GM13976 (cell line): ENCODE measurements at regions not wholly inside any gene's neighbourhood (a gene's known extent, or its start where the extent isn't known, plus 50 kb on each side); places are given as distances from the start of the nearest gene placed in this dataset.

Source experiments
- DNase-seq: peaks from one replicate; pipeline ENCODE4 v3.0.0; 2012; ENCODE audit warnings: low spot score
- in situ Hi-C: fragments of 300-500 bp; cut with MboI; formaldehyde crosslinking; loops from one replicate; pipeline ENCODE4 v1.12.0; 2022; ENCODE audit warnings: low sequenced_read_pairs, mixed read lengths, inconsistent platforms; ENCODE audit not compliant: unreplicated experiment
- TF ChIP-seq, protein P1 (sequence below): IDR thresholded peaks from 2 replicates; pipeline ENCODE4 v1.5.1; 2012; ENCODE audit warnings: borderline replicate concordance, mild to moderate bottlenecking; ENCODE audit not compliant: insufficient read depth; ENCODE audit errors: extremely low read depth, missing control alignments, control extremely low read depth

DNA sequence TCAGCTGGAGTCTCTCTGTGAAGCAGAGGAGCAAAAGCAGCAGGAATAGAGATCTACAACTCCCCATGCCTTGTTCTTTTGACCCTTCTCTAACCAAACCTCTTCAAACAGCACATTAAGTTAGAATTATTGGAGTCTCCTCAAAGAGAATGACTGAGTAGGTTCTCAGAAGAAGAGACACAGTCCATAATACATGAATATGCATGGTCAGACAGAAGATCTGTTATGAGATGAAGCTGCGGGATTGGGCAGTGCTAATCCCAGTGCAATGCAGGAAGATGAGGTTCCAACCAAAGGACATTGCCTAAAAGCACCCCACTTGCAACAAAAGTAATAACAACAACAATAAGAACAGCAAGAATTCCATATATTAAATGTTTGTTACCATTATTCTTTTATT, 887.9 kb upstream of the TENM4 start:
- TF ChIP-seq, protein P1, sequence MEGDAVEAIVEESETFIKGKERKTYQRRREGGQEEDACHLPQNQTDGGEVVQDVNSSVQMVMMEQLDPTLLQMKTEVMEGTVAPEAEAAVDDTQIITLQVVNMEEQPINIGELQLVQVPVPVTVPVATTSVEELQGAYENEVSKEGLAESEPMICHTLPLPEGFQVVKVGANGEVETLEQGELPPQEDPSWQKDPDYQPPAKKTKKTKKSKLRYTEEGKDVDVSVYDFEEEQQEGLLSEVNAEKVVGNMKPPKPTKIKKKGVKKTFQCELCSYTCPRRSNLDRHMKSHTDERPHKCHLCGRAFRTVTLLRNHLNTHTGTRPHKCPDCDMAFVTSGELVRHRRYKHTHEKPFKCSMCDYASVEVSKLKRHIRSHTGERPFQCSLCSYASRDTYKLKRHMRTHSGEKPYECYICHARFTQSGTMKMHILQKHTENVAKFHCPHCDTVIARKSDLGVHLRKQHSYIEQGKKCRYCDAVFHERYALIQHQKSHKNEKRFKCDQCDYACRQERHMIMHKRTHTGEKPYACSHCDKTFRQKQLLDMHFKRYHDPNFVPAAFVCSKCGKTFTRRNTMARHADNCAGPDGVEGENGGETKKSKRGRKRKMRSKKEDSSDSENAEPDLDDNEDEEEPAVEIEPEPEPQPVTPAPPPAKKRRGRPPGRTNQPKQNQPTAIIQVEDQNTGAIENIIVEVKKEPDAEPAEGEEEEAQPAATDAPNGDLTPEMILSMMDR = no peak
- in situ Hi-C loops = no loop called here
- no peak for DNase-seq

DNA sequence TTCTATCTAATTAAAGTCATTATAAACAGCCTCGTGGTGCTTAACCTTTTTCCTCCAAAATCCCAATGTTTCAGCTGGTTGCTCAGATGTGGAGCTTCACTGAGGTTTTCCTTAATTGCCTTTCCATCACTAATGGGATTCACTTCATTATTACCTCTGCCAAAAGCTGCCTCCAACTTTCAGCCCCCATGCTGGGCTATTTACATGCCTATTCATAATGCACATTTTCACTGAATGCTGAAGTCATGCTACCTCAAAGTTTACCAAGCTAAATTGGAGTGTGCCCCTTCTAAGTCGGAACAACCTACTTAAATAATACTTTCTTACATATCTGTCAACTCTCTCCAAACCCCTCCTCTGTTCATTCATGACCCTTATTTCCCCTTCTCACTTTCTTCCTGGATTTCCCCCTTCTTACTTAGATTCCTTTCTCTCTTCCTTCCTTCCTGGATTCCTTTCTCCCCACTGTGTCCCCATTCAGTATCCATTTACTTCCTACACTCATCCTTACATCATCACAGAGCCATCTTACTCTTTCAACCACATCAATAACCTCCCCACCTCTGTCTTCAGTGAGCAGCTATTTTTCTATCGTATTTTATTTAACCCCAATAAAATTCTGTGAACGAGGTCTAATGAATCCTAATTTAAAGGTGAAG, 887.3 kb upstream of the TENM4 start:
- no peak for DNase-seq
- TF ChIP-seq, protein P1 = no peak
- in situ Hi-C loops = no loop called here

DNA sequence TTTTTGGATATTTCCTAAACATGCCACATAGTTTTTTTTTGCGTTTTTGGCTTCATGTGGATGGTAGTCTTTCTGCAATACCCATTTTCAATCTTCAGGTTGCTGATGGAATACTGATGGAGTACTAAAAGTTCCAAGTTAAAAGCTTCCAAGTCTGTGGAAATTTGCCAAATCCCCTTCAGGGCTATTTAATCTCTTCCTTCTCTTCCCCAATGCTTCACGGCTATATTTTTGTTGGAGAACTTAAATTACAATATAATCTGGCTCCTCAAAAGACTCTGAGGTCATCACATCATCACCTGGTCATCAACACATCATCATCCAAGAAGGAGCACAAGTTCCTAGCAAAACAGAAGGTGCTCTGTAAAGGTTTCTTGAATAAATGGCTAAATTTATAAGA, 881.0 kb upstream of the TENM4 start:
- TF ChIP-seq, protein P1 = no peak
- no peak for DNase-seq
- in situ Hi-C loops = no loop called here

DNA sequence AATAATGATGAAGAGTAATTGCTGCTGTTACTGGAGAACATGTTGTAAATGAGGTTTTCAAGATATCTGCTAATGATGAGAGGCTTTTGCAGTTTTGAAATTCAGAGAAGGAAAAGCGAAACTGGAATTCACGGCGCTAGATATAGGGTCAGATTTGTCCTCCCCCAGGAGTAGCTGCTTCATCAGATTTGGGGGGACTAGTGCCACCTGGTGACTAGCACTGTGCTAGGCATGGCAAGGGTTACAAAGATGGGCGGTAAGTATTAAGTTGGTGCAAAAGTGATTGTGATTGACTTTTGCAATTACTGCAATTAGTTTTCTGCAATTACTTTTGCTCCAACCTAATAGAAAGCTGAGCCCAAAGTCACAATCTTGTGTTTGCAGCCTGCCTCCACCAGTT, 879.9 kb upstream of the TENM4 start:
- in situ Hi-C loops = no loop called here
- TF ChIP-seq, protein P1 = no peak
- no peak for DNase-seq

DNA sequence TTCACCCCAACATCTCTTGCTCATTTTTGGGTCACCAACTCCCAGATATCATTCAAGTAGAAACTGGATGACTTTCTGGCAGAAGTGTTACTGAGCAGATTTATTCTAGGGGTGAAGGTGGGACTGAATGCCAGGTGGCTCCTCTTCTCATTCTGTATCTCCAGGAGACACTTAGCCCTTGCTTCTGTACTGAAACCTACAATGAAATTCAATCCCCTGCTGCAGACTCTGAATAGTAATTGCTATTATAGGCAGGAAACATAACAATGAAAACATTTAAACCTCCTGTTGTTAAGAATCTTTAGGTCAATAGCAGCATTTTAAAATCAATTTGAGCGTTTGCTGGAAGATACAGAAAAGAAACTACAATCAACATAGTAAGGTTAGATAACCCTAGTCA, 879.4 kb upstream of the TENM4 start:
- DNase-seq = no peak
- in situ Hi-C loops = no loop called here
- TF ChIP-seq, protein P1 = no peak

DNA sequence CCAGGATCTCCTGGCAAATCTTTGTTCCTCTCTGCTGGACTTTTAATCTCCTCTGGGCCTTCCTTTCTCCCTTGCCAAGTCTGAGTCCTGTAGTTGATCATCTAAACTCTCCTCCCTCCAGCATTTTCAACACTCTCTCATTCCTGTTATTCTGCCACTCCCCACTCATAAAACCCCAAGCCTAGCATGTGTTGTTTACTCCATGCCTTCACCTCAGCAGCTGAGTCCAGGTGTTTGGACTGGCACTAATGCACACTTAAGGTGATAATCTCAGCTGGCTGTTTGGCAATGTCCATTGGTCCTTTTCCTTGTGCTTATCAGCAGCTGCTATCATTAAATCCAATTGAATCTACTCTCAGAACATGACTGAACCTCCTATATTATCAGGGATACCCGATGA, 876.8 kb upstream of the TENM4 start:
- TF ChIP-seq, protein P1 = no peak
- no peak for DNase-seq
- in situ Hi-C loops = no loop called here
